Breast epithelium (tissue), 3 donors: ENCODE measurements at regions not wholly inside any gene's neighbourhood (a gene's known extent, or its start where the extent isn't known, plus 50 kb on each side); places are given as distances from the start of the nearest gene placed in this dataset.

ENCODE experiments used
- CTCF ChIP-seq, 3 donors: fragments of 450-650 bp; IDR thresholded peaks; one replicate each; pipeline ENCODE4 v1.5.1; 2016 to 2017; ENCODE audit warnings: antibody characterized with exemption in 3 of 3, mild to moderate bottlenecking in 3 of 3, moderate library complexity in 3 of 3
- POLR2AphosphoS5 ChIP-seq, 3 donors: sonication (generic); formaldehyde crosslinking; IDR thresholded peaks; one replicate each; pipeline ENCODE4 v1.6.1; 2017; ENCODE audit warnings: antibody characterized with exemption in 3 of 3

GRCh38 chr4:181661090-181661489 lies 582.1 kb upstream of the TENM3 start:
- TF ChIP-seq CTCF (IDR thresholded peaks at IDR 0.05): no peak
- TF ChIP-seq POLR2AphosphoS5 (IDR thresholded peaks at IDR 0.05): no peak
